ENCODE measurements at regions not wholly inside any gene's neighbourhood (a gene's known extent, or its start where the extent isn't known, plus 50 kb on each side); places are given as distances from the start of the nearest gene placed in this dataset.

- TF ChIP-seq EGR1 (IDR thresholded peaks at IDR 0.05; ENCODE audit: borderline replicate concordance, low read depth, low read length): no peak
- TF ChIP-seq MAX (IDR thresholded peaks at IDR 0.05): no peak
- TF ChIP-seq, protein P1, sequence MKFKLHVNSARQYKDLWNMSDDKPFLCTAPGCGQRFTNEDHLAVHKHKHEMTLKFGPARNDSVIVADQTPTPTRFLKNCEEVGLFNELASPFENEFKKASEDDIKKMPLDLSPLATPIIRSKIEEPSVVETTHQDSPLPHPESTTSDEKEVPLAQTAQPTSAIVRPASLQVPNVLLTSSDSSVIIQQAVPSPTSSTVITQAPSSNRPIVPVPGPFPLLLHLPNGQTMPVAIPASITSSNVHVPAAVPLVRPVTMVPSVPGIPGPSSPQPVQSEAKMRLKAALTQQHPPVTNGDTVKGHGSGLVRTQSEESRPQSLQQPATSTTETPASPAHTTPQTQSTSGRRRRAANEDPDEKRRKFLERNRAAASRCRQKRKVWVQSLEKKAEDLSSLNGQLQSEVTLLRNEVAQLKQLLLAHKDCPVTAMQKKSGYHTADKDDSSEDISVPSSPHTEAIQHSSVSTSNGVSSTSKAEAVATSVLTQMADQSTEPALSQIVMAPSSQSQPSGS (IDR thresholded peaks at IDR 0.05; ENCODE audit: low read length): no peak
- TF ChIP-seq USF2 (IDR thresholded peaks at IDR 0.05; ENCODE audit: low read length): no peak
- no peak for TF ChIP-seq CEBPB (IDR thresholded peaks at IDR 0.05; ENCODE audit: low read depth, low read length)
- TF ChIP-seq, protein P2, sequence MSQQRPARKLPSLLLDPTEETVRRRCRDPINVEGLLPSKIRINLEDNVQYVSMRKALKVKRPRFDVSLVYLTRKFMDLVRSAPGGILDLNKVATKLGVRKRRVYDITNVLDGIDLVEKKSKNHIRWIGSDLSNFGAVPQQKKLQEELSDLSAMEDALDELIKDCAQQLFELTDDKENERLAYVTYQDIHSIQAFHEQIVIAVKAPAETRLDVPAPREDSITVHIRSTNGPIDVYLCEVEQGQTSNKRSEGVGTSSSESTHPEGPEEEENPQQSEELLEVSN (IDR thresholded peaks at IDR 0.05): no peak
- TF ChIP-seq CBX5 (IDR thresholded peaks at IDR 0.05; ENCODE audit: low read depth, low read length): no peak
Measured at GRCh38 chr1:232435729-232436128, 194.2 kb downstream of the SIPA1L2 start (continued).

Measured in H1 (cell line).